GM18502 (cell line): ENCODE measurements at regions not wholly inside any gene's neighbourhood (a gene's known extent, or its start where the extent isn't known, plus 50 kb on each side); places are given as distances from the start of the nearest gene placed in this dataset.
"Not testable (repeated sequence)": the region's sequence is repeated elsewhere in the genome, so short reads cannot be mapped to it uniquely, and the experiment has no call there.

Experiments used
- ATAC-seq: cut with Tn5 transposase; IDR thresholded peaks from one replicate; pipeline ENCODE4 v1.9.1; 2021; ENCODE audit warnings: mild to moderate bottlenecking; ENCODE audit not compliant: unreplicated experiment, poor library complexity

GRCh38 chr1:96424877-96425276, 296.7 kb upstream of the PTBP2 start:
- ATAC-seq = no peak

GRCh38 chr1:96425382-96426129, 296.0 kb upstream of the PTBP2 start:
- no peak for ATAC-seq

GRCh38 chr1:96427616-96428015, 294.0 kb upstream of the PTBP2 start:
- ATAC-seq = no peak

GRCh38 chr1:96445302-96445701, 276.3 kb upstream of the PTBP2 start:
- no peak for ATAC-seq

- ATAC-seq = no peak
Observed at GRCh38 chr1:96464066-96464465, 257.5 kb upstream of the PTBP2 start.

- no peak for ATAC-seq
Observed at GRCh38 chr1:96464522-96464921, 257.1 kb upstream of the PTBP2 start.

- ATAC-seq = no peak
Observed at GRCh38 chr1:96464991-96465390, 256.6 kb upstream of the PTBP2 start.

GRCh38 chr1:96465441-96465840, 256.1 kb upstream of the PTBP2 start:
- no peak for ATAC-seq

GRCh38 chr1:96466842-96467241, 254.7 kb upstream of the PTBP2 start:
- ATAC-seq = no peak

GRCh38 chr1:96469726-96470125, 251.9 kb upstream of the PTBP2 start:
- ATAC-seq = not testable (repeated sequence)

- no peak for ATAC-seq
Observed at GRCh38 chr1:96472471-96472870, 249.1 kb upstream of the PTBP2 start.

- no peak for ATAC-seq
Observed at GRCh38 chr1:96473791-96474434, 247.7 kb upstream of the PTBP2 start.

- no peak for ATAC-seq
Observed at GRCh38 chr1:96474985-96475743, 246.4 kb upstream of the PTBP2 start.

GRCh38 chr1:96475903-96476302, 245.7 kb upstream of the PTBP2 start:
- ATAC-seq = no peak

- no peak for ATAC-seq
Observed at GRCh38 chr1:96478228-96478627, 243.4 kb upstream of the PTBP2 start.

GRCh38 chr1:96481409-96481808, 240.2 kb upstream of the PTBP2 start:
- no peak for ATAC-seq

- no peak for ATAC-seq
Observed at GRCh38 chr1:96482616-96483015, 239.0 kb upstream of the PTBP2 start.

- ATAC-seq = no peak
Observed at GRCh38 chr1:96487394-96487793, 234.2 kb upstream of the PTBP2 start.

GRCh38 chr1:96487971-96488370, 233.6 kb upstream of the PTBP2 start:
- no peak for ATAC-seq

- no peak for ATAC-seq
Observed at GRCh38 chr1:96488777-96489176, 232.8 kb upstream of the PTBP2 start.

- ATAC-seq = no peak
Observed at GRCh38 chr1:96492236-96492635, 229.3 kb upstream of the PTBP2 start.
